GM15510 (cell line): ENCODE measurements at regions not wholly inside any gene's neighbourhood (a gene's known extent, or its start where the extent isn't known, plus 50 kb on each side); places are given as distances from the start of the nearest gene placed in this dataset.

Experiments used
- POLR2A ChIP-seq: IDR thresholded peaks from 3 replicates; pipeline ENCODE4 v1.6.1; 2011; ENCODE audit warnings: borderline replicate concordance; ENCODE audit not compliant: insufficient read length; ENCODE audit errors: extremely low read depth

DNA sequence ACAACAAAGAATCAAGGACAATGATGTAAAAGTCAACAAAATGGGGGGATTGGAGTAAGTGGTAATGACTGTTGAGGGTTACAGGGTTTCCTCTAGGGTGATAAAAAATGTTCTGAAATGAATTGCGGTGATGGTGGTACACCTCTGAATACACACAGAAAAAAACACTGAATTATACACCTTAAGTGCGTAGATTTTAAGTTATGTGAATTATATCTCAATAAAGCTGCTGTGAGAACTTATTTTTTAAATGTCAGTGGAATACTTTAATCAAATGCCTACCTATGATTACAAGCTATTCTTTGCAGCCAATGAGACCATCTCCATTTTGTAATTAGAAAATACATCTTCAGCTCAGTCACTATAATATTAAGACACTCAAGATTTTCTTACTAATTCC lies 53.5 kb downstream of the ZNF608 start:
- TF ChIP-seq POLR2A, result no peak

DNA sequence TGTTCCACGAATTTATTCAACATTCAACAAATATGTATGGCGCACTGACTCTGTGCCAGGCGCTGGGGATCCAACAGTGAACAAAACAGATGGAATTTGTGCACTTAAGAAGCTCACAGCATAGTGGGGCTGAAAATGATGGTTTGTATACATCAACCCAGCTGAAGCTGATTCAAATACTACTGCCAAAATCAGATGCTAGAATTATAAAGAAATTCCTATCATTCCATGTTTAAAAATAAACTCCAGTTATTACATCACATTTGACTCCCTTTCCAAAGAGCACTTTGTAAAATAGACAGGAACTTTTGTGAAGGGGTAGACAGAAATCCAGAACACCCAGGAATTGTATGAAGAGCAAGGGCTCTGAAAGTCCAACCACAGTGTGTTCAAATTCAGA lies 54.1 kb downstream of the ZNF608 start:
- TF ChIP-seq POLR2A, result no peak

DNA sequence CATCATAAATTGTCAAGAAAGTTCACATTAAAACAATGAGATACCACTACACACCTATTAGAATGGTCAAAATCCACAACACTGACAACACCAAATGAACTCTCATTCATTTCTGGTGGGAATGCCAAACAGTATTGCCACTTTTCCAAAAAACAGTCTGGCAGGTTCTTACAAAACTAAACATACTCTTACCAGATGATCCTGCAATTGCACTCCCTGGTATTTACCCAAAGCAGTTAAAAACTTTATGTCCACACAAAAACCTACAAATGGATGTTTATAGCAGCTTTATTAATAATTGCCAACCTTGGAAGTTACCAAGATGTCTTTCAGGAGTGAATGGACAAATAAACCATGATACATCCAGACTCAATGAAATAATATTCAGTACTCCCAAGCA lies 56.8 kb downstream of the ZNF608 start:
- TF ChIP-seq POLR2A, result no peak

DNA sequence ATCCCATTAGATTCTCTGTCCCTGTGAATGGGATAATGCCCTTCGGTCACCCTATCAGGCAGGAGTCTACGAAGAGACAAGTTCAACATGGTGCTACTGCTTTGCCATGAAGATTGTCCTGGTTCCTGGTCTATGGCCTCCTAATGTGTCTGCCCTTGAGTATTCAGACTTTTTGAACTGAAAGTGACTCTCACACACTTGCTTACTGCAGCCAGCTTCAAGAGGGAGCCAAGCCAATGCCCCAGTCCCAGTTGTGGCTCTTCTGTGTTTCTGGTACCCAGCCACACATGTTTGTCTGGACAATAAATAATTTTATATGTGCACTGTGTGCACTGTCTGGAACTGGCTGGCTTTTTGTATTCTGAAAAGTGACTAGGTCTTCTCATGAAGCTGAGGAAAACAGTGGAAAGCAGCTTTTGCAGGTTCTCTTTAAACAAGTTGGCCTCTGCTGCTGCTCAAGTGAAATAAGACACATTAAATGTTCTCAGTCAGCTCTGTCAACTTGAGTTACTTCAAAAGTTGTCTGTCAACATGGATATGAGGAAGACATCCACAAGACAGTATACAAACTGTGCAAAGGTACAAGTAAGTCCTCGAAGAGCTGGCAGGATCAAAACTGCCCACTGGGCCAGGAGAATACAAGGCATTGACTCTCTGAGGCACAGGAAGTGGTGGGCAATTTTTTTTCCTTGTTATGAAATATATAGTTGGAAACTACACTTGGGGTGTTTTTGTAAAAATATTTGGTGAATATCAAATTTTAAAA lies 60.0 kb downstream of the ZNF608 start:
- TF ChIP-seq POLR2A, result no peak

DNA sequence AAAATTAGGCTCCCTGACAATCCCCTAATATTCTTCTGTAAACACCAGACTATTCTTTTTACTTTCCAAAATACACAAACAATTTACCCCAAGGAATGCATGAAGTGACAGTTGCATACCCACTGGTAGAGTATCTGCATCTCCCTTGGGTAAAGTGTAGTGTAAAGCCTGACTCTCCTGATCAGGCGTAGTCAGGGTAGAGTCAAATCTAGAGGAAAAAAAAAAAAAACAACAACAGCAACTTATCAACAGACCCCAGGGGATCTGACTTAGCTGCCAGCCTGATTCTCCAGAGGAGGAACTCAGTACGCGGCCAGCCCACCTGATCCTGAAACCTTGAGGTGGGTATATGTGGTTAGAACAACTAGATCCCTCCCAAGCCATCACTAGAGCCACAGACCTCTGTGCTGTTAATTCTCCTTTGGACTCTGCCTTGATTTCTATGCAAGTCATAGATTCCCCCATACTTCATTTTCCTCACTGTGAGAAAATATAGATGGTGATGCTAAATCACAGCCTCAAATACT lies 61.0 kb downstream of the ZNF608 start:
- TF ChIP-seq POLR2A, result no peak

DNA sequence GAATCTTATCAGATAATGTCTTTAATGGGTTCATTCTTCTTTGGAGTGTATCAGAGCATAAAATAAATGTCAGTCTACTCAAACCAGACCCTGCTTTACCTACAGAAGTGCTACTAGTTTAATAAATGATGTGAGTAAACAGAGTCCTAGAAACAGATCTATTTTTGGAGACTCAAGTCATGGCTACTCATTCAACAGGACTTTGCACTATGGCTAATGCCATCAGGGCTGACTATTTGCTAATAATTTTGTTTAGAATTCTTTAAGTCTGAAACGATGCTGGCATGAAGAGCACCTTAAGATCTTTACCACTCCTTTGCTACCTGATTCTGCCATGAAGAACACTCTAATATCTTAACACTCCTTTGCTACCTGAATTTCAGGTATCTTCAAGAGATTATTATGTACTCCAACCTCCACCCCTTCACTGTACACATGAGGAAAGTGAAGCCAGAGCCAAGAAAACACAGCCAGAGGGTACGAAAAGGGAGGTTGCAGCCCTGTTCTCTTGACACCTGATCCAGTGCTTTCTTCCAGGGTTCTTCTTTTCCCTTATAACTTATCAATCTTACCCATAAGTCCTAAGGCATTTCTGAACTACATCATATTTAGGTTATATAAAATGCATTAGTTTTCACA lies 62.4 kb downstream of the ZNF608 start:
- TF ChIP-seq POLR2A, result no peak

DNA sequence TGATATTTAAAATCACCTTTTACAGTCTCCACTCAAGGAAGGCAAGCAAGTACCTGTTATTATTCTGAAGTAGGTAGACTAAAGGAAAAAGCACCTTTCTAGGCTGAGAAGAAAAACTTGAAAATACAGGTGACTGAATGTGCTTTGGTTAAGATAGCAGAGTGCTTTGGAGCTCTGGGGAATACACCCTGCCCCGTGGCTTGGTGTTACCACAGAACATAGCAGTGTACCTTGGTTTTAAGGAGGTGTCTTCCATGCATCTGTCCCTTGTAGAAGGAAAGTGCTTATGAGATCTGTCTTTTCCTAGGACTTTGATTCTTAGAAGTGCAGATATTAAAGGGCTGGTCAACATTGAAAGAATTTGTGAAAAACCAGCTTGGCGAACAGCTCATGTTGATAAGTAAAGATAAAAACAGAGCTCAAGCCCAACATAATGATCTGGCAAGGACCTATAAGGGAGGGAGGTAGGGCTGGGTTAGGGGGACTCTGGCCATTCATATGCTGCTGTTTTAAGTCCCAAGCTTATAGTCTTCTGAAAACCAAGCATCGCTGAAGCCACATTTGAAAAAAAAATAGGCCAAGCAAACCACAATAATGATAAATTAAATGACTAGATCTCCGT lies 66.8 kb downstream of the ZNF608 start:
- no peak for TF ChIP-seq POLR2A

DNA sequence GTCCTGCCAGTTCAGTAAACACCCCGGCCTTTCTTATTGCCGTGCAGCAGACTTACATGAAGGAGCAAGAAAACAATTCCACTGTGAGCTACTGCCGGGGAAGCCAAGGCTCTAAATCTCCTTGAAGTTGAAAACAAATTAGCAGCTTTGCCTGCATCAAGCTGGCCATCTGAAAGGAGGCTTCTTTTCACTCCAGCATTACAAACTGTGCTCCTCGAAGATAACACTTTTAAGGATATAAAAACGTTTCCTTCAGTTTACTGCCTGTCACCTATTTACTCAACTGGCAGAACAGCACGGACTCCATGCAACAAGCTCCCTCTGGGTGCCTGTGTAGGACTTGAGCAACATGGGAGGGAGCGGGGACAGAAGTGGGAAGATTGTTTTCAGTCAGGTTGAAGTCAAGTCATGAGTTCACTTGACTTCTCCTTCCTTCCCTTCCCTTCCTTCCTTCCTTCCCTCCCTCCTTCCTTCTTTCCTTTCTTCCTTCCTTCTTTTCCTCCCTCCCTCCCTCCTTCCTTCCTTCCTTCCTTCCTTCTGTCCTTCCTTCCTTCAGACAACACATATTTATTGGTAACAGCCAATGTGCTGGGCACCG lies 67.4 kb downstream of the ZNF608 start:
- TF ChIP-seq POLR2A, result no peak

DNA sequence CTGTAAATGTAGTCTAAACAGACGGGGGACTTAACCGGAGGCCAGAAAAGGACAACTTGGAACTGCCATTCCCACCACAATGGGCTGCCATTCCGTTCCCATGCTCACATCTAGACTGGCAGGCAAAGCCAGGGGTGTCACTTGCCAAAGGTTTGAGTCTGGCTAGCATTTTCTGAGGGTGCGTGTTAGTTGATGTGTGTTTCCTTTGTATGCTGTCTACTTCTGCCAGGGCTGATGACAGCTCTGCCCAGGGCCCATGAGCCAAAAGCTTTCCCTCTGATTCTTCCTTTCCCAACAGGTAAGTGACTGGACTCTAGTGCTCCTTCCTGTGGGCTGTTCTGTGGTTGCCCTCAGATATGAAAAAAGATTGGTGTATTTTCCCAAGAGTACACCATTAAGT lies 68.0 kb downstream of the ZNF608 start:
- no peak for TF ChIP-seq POLR2A

DNA sequence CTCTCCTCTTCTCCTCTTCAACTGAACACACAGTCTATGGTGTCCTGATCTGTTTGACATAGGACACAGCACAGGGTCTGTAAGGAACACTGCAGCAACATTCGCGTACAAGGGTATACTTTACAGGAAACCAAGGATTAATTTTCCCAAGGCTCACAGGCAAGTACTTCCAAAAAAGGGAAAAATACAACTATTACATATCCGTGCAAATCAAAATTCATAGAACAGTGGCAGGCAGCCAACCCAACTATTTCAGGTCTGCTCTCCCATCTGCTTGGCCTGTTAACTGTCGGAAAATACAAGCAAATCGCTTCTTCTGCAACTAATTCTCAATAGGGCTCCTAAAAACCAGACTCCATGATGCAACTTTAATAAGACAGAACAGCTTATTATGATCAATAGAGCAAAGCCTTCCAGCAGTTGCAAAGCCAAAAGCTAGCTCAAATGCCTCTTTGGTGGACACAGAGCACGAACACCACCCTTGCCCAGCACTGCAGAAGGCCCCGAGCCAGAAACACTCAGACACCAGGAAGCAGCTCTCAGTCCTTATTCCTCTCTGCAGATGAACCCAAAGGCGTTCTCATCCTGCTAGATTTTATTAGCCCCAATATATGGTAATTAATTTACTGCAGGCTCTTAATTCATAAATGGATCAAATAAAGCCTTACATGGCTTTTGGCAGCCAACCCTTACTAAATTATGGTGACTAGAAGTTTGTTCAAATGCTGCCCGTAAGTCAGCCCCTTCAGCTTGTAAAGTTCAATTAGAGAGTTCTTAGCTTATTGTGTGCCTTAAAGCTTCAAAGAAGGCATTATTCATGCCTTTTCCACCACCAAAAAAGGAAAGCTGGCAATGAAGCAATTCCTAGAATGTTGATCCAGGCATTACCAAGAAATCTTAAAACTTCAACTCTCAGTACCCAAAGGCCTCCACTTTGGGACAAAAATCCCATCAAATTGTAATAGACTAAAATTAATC lies 68.8 kb downstream of the ZNF608 start:
- TF ChIP-seq POLR2A, result no peak

DNA sequence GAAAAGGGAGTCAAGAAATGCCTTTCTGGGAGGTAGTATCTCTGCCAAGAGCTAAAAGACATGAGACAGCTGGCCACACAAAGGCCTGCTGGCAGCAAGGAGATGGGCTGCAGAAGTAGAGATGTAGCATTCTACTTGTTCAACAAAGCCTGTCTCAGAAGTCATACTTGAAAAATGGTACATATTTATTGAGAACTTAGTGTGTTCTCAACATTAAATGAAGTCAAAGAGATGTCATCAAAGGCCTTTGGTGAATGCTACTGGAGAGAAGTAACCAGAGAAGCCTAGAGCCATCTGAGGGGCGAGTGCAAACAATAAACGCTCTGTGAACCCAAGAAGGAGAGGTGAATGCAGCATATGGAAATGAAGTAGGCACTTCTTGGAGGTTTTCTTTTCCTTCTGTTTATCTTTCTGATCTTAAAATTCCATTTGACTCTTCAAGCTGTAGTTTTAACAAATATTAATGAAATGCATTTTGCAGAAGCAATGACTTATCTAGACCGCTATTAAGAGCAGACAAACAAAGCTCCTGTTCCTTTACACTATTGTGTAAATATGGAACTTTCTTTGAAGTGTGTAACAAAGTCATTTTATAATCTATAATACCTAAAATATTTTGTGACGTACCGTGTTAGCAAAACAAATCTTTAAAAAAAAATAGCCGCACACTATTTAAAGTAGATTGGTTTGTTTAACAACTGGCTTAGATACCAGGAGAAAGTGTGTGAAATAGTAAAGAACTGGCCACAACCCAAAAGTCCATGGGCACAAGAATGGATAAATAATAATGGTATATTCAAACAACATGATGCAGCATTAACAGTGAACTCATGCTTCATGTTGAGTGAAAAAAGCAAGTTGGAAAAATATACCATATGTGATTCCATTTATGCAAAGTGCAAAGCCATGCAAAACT lies 70.2 kb downstream of the ZNF608 start:
- TF ChIP-seq POLR2A, result no peak

DNA sequence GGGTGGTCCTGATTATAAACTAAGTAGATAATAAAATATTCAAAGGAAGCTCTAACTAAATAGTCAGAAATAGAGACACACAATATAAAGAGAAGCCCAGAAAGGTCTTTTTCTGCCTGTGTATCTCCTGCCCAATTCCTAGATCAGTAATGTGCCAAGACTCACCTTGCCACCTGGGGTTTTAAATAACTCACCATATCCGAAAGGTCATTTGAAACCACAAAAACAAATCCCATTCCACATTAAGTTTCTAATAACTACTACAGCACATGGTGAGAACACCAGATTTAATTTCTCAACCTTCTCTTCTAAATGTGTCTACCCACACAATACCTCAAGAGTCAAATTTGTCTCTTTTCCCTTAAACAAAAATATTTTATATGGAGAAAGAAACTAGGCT lies 75.2 kb downstream of the ZNF608 start:
- no peak for TF ChIP-seq POLR2A

DNA sequence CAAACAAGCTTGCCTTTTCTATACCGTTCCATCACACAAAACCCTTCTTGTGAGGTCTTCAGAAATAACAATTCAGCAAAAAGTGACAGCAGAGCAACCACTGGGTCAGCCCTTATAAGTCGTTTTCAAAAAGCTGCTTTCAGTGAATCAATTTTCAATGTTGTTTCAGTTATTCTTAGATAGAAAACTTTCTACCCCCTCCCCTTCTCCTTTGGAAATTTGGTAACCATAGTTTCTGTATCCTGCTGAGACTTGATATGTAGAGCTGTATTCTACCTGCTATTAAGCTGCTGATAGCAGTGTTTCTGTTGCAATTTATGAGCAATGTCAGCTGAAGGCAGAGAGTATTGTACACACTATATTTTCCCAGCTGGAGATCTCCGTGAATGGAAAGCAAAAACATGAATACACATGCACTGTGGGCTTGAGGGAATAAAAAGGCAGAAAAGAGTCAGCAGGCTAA lies 75.7 kb downstream of the ZNF608 start:
- no peak for TF ChIP-seq POLR2A

DNA sequence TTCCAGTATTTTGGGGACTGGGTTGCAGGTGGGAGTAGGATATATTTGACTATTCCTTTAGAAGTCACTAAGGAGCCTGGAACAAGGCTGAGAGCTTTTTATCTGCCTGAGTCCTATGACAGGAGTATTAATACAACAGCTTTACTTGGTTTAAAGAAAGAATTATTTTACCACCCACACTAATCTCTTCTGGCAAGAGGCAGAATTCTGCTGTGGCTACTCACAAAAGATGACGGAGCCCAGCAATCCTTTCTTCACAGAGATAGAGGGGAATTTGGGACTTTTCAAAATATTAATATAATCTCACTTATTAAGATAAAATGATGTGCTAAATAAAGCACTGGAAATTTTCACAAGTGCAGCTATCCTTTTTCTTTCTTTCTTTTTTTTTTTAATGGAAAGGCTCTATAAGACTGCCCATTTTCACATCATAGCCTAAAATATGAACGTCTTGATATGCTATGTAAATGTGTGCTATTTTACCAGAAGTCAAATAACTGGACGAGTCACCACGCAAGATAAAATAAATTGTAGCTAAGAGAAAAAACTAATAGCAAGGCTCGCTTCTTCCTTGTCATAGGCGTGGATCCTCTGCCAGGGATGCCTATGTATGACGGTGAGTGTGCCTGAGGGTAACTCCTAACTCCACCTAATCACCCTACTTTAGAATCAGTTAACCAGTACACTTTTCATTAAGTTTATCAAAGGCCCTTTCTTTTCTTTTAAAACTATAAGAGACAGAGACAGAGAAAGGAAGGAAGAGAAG lies 76.3 kb downstream of the ZNF608 start:
- TF ChIP-seq POLR2A, result no peak
